GM21576 (cell line): ENCODE measurements at regions not wholly inside any gene's neighbourhood (a gene's known extent, or its start where the extent isn't known, plus 50 kb on each side); places are given as distances from the start of the nearest gene placed in this dataset.
"Not testable (repeated sequence)": the region's sequence is repeated elsewhere in the genome, so short reads cannot be mapped to it uniquely, and the experiment has no call there.

Experiments
- ATAC-seq: cut with Tn5 transposase; IDR thresholded peaks from one replicate; pipeline ENCODE4 v1.9.1; 2021; ENCODE audit warnings: mild to moderate bottlenecking, moderate library complexity; ENCODE audit not compliant: unreplicated experiment

GRCh38 chrX:40258909-40259308 lies 161.2 kb upstream of the BCOR start:
- no peak for ATAC-seq

DNA sequence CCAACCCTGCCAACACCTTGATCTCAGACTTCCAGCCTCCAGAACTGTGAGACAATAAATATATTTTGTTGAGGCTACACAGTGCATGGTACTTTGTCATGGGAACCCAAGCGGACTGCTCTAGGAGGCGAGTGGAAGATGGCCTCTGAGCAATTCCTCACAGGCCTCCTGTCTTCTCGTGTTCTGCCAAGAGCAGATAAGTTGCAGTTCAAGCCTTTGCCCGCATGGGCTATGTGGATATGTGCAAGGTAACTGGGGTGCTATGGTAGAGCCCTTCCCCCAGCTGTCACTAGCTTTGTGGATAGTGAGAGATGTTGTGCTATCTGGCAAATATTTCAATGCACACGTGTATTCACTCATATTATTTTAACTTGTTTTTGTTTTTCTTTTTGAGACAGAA lies 156.0 kb upstream of the BCOR start:
- no peak for ATAC-seq

- ATAC-seq: no peak
Measured at GRCh38 chrX:40249582-40249981, 151.8 kb upstream of the BCOR start.

- no peak for ATAC-seq
Measured at GRCh38 chrX:40248822-40249221, 151.1 kb upstream of the BCOR start.

- ATAC-seq: no peak
Measured at GRCh38 chrX:40247848-40248622, 150.3 kb upstream of the BCOR start.

- ATAC-seq: no peak
Measured at GRCh38 chrX:40247382-40247781, 149.6 kb upstream of the BCOR start.

GRCh38 chrX:40245488-40246071 lies 147.8 kb upstream of the BCOR start:
- no peak for ATAC-seq

DNA sequence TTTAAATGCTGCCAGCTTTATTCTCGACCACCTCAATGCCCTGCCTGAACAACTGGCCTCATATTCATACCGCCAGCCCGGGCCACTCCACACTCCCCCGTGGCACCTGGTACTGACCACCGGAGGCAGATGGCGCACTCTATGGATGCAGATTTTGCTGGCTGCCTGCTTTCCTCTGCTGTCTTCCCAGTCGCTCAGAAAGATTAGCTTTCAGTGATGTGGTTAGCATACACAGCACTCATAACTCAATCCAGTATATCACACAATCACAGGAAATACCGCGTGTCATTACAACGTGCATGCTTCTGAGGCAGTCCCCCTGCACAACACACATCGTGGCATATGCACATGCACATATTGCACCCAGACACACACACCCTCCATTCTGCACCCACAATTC lies 147.2 kb upstream of the BCOR start:
- ATAC-seq: no peak

- no peak for ATAC-seq
Measured at GRCh38 chrX:40243755-40244515, 146.2 kb upstream of the BCOR start.

DNA sequence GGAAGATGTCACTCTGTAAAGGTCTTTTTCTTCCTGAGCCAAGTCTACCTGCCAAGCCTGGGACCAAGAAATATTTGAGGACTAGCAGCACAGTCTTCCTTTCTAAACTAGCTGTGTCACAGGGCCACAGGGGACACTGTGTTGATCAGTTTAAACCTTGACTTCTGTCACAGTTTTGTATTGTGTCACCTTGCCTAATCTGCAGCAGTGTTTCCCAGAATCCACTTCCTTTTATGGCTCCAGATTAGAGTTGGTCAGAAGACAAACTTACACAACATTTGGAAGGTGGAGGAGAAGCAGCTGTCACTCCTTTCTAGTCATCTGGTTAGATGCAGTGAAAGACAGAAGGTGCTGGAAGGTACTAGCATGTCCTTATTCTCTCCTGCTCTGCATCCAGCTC lies 143.1 kb upstream of the BCOR start:
- no peak for ATAC-seq

DNA sequence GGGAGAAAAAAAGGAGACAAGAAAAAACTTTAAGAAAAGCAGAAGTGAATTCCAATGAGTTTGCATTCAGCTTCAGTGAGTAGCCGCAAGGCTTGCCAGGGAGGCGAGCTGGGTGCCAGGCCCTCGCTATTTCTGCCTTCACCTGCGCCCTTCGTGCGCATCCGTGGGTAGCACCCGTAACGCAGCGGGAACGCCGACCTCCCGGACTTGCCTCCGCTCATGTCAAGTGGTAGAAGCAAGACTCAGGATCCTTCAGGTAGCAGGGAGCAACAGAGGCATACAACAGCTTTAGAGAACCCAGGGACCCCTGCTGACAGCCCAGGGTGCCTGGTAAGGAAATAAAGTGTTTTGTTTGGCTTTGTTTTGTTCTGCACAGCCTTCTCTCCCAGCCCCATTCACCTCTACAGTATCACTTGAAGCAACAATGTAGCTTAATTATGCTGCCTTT lies 140.0 kb upstream of the BCOR start:
- no peak for ATAC-seq

GRCh38 chrX:40230646-40231045 lies 132.9 kb upstream of the BCOR start:
- no peak for ATAC-seq

GRCh38 chrX:40227125-40227524 lies 129.4 kb upstream of the BCOR start:
- ATAC-seq: no peak

DNA sequence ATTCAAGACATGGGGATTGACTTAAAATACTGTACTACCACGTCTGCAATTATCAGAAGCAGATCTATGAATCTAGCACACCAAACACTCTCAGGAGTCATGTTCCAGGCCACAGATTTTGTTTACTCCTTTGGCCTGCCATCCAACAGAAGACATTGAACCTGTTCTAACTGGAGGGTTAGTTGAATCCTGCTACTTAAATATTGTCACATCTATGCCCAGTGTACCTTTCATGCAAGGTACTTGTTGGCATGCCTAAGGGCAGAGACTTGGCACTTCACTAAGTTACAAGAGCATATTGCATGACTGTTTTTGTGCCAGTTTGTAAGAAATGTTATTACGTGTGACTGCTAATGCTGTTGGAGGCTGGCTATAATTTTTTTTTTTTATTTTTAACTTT lies 126.9 kb upstream of the BCOR start:
- no peak for ATAC-seq

DNA sequence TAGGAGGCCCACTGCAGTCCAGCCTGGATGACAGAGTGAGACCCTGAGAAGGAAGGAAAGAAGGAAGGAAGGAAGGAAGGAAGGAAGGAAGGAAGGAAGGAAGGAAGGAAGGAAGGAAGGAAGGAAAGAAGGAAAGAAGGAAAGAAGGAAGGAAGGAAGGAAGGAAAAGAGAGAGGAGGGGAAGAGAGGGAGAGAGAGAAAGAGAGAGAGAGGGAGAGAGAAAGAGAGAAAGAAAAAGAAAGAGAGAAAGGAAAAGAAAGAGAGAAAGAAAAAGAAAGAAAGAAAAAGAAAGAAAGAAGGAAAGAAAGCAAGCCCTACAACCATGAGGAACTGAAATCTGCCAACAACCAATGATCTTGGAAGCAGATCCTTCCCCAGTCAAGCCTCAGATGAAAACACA lies 124.9 kb upstream of the BCOR start:
- ATAC-seq: not testable (repeated sequence)

- no peak for ATAC-seq
Measured at GRCh38 chrX:40213092-40213491, 115.3 kb upstream of the BCOR start.

GRCh38 chrX:40209951-40210617 lies 112.3 kb upstream of the BCOR start:
- ATAC-seq: no peak

GRCh38 chrX:40207626-40208025 lies 109.9 kb upstream of the BCOR start:
- ATAC-seq: no peak

- no peak for ATAC-seq
Measured at GRCh38 chrX:40205471-40205870, 107.7 kb upstream of the BCOR start.

DNA sequence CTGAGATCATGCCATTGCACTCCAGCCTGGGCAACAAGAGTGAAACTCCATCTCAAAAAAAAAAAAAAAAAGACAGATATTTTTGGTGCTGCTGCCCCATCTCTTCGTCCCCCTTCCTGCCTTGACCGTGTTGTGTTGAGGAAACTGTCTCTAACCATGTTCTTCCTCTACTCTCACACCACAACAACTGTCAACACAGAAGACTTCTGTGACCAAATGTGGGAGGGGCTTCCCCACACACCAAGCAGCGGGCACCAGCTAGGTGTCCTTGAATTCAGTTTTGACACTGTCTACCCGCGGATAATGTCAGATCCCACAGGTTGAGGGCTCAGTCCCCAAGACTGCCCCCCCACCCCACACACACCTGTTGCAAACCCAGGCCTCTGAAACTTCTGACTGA lies 104.7 kb upstream of the BCOR start:
- ATAC-seq: peak; percentile 46

GRCh38 chrX:40201329-40201885 lies 103.6 kb upstream of the BCOR start:
- ATAC-seq: peak; percentile 97
